ENCODE measurements at regions not wholly inside any gene's neighbourhood (a gene's known extent, or its start where the extent isn't known, plus 50 kb on each side); places are given as distances from the start of the nearest gene placed in this dataset.
"Not testable (repeated sequence)": the region's sequence is repeated elsewhere in the genome, so short reads cannot be mapped to it uniquely, and the experiment has no call there.

- no peaks in the 10 kb centered on the region for H3K9me3 ChIP-seq
- no peaks in the 10 kb centered on the region for H3K27me3 ChIP-seq
- H3K4me3 ChIP-seq, result no peak overlapping the region
- no peaks in the 10 kb centered on the region for H3K36me3 ChIP-seq
- no peak for TF ChIP-seq POLR2A (IDR thresholded peaks at IDR 0.05)
- TF ChIP-seq, protein P1, sequence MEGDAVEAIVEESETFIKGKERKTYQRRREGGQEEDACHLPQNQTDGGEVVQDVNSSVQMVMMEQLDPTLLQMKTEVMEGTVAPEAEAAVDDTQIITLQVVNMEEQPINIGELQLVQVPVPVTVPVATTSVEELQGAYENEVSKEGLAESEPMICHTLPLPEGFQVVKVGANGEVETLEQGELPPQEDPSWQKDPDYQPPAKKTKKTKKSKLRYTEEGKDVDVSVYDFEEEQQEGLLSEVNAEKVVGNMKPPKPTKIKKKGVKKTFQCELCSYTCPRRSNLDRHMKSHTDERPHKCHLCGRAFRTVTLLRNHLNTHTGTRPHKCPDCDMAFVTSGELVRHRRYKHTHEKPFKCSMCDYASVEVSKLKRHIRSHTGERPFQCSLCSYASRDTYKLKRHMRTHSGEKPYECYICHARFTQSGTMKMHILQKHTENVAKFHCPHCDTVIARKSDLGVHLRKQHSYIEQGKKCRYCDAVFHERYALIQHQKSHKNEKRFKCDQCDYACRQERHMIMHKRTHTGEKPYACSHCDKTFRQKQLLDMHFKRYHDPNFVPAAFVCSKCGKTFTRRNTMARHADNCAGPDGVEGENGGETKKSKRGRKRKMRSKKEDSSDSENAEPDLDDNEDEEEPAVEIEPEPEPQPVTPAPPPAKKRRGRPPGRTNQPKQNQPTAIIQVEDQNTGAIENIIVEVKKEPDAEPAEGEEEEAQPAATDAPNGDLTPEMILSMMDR (IDR thresholded peaks at IDR 0.05), result no peak
- H3K27ac ChIP-seq, result no peak overlapping the region
- no peak for DNase-seq
- H3K4me1 ChIP-seq, result no peaks in the 10 kb centered on the region
These were observed 138.4 kb upstream of the CADM1 start for GRCh38 chr11:115642660-115643059.

- H3K4me1 ChIP-seq, result no peaks in the 10 kb centered on the region
- no peaks in the 10 kb centered on the region for H3K27me3 ChIP-seq
- no peak overlapping the region for H3K27ac ChIP-seq
- no peaks in the 10 kb centered on the region for H3K9me3 ChIP-seq
- no peak overlapping the region for H3K4me3 ChIP-seq
- no peak for TF ChIP-seq POLR2A (IDR thresholded peaks at IDR 0.05)
- TF ChIP-seq, protein P1 (IDR thresholded peaks at IDR 0.05), result no peak
- no peaks in the 10 kb centered on the region for H3K36me3 ChIP-seq
- no peak for DNase-seq
These were observed 133.5 kb upstream of the CADM1 start for GRCh38 chr11:115637599-115638241.

DNA sequence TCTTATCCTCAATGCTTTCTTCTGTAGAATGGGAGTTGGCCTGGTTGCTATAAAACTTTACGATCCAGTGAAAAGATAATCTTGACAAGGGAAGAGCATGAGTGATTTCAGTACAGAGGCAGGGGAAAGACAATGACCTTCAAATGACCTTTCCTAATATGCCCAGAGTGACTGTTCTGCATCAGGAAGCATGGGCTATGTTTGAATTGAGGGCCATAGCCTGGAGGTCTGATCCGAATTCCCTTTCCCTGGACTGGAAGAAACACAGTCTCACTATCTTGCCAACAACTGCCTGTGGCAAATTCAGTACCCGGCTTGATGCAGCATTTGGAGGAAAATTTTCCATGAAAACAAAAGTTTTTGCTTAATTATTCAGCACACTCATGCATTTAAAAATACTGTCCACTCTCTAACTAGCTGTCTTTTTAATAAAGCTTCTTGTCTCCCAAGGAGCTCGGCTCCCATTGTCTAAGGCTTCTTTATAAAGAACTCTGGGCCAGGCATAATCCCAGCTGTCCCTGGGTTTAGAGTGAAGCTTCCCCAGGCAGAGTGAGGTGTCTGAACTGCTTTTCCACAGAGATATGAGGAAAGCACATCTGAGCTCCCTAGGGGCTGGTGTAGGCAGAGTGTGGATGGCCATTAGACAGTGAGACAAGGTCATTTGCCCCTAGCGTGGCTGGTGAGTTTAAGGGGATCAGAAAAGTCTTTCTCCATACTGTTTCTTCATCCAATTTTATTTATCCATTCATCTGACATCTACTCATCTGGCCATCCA is 132.7 kb upstream of the CADM1 start:
- Histone ChIP-seq H3K27ac (no peak overlapping the region), H3K27me3 (no peaks in the 10 kb centered on the region), H3K4me1 (no peaks in the 10 kb centered on the region), H3K9me3 (no peaks in the 10 kb centered on the region), H3K36me3 (no peaks in the 10 kb centered on the region), H3K4me3 (no peak overlapping the region)
- TF ChIP-seq POLR2A (IDR thresholded peaks at IDR 0.05), result no peak
- TF ChIP-seq, protein P1 (IDR thresholded peaks at IDR 0.05), result no peak
- no peak for DNase-seq

GRCh38 chr11:115633977-115634376 is 129.8 kb upstream of the CADM1 start:
- H3K27me3 ChIP-seq, H3K4me3 ChIP-seq, H3K9me3 ChIP-seq, H3K36me3 ChIP-seq, DNase-seq, H3K27ac ChIP-seq, H3K4me1 ChIP-seq: not testable (repeated sequence)

- DNase-seq, result no peak
- H3K4me3 ChIP-seq, result no peak overlapping the region
- no peak for TF ChIP-seq POLR2A (IDR thresholded peaks at IDR 0.05)
- TF ChIP-seq, protein P1 (IDR thresholded peaks at IDR 0.05), result no peak
- H3K36me3 ChIP-seq, result no peaks in the 10 kb centered on the region
- no peak overlapping the region for H3K27ac ChIP-seq
- no peaks in the 10 kb centered on the region for H3K9me3 ChIP-seq
- H3K27me3 ChIP-seq, result no peaks in the 10 kb centered on the region
- no peaks in the 10 kb centered on the region for H3K4me1 ChIP-seq
These were observed 127.8 kb upstream of the CADM1 start for GRCh38 chr11:115632061-115632460.

DNA sequence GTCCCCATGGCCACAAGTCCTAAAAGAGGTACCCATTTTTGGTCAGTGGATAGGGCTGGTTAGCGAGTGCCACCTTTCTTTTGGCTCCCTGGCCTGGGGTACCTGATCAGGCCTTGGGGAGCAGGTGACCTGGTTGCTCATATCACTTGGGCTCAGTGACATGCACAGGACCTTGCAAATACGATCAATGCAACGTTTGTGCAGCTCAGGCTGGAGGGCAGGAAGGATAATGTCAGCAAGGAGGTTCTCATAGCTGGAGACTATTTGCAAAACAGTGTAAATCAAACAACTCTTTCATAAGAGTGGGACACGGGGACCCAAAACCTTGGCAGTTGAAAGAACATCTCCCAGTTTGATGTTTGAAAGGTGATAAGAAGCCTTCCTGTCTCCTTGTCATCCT is 127.4 kb upstream of the CADM1 start:
- H3K4me3 ChIP-seq, result no peak overlapping the region
- no peak for DNase-seq
- H3K27ac ChIP-seq, result no peak overlapping the region

More for the DNA sequence above, 127.4 kb upstream of the CADM1 start:
- Histone ChIP-seq H3K27me3 (no peaks in the 10 kb centered on the region), H3K9me3 (no peaks in the 10 kb centered on the region), H3K36me3 (no peaks in the 10 kb centered on the region), H3K4me1 (no peaks in the 10 kb centered on the region)
- TF ChIP-seq, protein P1 (IDR thresholded peaks at IDR 0.05), result no peak
- no peak for TF ChIP-seq POLR2A (IDR thresholded peaks at IDR 0.05)
